Hepatic stellate cell (primary cell): ENCODE measurements at regions not wholly inside any gene's neighbourhood (a gene's known extent, or its start where the extent isn't known, plus 50 kb on each side); places are given as distances from the start of the nearest gene placed in this dataset.
A peak's percentile ranks its signal among the peaks of the same experiment; 100 is the strongest.
"Not testable (repeated sequence)": the region's sequence is repeated elsewhere in the genome, so short reads cannot be mapped to it uniquely, and the experiment has no call there.

Source experiments
- DNase-seq: peaks from one replicate; pipeline ENCODE4 v3.0.0; 2011; ENCODE audit warnings: low spot score

DNA sequence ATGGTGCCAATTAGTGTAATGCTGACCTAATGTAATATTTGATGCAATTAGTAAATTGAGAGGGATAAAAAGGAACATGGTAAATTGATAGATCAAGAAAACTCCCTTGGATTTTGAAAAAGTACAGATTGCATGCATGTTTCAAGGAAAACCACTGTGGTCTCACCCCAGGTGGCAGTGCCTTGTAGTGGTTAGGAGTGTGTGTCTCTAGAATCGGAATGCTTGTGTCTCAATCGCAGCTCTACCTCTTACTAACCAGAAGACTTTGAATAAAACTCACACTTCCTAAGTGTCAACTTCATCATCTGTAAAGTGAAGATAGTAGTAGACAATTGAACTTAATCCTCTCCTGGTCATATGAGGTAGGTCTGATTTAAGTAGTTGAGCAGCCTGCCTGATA is 128.9 kb upstream of the GOT2 start:
- no peak for DNase-seq

DNA sequence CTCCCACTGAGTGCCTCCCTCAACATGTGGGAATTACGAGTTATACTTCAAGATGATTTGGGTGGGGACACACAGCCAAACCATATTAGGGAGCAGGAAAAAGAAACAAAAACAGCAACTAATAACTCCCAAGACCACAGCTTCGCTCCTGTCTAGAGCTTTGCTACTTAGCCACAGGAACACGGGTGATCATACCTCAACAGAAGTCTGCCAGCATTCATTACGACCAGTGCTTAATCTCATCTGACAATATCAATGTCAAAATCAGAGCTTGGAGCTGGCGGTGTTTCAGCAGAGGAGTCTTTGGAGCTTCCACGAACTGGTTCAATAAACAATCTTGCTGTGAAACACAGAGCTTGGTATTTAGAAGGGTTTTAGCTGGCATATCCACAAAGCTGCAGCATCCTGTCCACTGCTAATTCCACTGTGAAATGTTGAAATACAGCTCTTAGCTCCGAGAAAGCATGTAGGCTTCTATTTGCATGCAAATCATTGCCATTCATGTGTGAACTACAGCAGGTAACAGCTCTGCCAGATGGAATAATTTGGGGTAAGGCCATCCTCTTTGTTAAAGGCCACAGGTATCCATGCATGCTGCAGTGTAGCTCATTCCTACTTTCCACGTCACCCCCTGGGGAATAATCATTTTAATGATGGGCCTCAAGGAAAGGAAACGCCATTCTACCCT is 128.4 kb upstream of the GOT2 start:
- no peak for DNase-seq

GRCh38 chr16:58859958-58860669 is 126.0 kb upstream of the GOT2 start:
- DNase-seq, result no peak

DNA sequence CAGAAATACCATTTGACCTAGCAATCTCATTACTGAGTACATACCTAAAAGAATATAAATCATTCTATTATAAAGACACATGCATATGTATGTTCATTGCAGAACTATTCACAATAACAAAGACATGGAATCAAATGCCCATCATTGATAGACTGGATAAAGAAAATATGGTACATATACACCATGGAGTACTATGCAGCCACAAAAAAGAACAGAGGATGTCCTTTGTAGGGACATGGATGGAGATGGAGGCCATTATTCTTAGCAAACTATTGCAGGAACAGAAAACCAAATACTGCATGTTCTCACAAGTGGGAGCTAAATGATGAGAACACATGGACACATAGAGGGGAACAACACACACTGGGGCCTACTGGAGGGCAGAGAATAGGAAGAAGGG is 124.5 kb upstream of the GOT2 start:
- not testable (repeated sequence) for DNase-seq

GRCh38 chr16:58855291-58855863 is 121.3 kb upstream of the GOT2 start:
- DNase-seq, result no peak

DNA sequence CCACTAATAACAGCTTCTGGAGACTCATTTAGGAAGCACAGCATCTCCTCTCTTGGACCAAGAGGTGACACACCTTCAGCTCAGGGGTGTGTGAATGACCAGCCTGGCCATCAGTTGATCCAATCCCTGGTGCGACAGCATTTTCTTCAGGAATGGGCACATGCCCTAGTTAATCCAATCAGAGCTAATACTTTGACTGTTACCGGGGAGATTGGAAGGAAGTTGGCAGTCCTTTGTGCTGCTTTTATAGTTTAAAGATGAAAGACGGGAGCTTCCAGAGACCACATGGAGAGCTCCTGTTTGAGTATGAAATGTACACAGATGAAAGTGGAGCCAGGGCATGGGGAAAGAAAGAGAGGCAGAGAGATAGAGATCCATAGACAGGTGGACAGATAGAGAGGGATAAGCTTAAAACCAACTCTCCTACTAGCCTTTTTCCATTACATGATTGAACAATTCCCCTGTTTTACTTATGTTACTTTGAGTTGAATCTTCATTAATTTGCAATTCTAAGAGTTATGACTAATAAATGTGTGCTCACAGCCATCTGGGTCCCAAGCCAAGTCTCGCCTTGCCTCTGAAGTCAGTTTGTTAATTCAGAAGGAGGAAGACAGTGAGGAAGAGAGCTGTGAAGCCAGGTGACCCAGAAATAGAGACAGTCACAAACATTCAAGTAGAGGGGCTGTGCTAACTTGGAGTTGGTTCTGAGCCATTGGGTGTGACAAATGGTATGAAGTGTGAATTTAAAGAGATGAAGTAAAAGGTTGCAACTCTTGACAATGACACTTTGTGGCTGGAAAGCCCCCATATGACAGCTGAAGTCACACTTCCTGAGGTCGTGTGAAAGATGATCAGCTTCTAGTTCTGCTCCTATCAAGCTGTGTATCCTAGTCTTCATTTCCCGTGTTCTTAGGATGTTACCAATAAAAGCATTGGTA is 120.0 kb upstream of the GOT2 start:
- no peak for DNase-seq

DNA sequence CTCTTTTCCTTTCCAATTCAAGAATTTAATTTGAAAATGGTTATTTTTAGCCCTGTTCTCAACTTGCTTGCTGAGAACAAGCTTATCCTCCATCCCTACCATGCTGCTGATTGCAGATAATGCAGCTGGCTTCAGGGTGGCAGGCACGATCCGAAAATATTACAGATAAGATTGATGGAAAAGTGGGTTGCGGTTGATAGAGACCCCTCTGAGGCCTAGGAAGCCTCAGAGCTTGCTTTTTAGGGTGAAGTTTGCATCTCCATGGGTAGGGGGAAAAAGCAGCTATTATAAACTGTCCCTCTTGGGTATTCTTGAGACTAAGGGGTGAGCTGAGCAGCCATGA is 116.5 kb upstream of the GOT2 start:
- DNase-seq, result no peak

DNA sequence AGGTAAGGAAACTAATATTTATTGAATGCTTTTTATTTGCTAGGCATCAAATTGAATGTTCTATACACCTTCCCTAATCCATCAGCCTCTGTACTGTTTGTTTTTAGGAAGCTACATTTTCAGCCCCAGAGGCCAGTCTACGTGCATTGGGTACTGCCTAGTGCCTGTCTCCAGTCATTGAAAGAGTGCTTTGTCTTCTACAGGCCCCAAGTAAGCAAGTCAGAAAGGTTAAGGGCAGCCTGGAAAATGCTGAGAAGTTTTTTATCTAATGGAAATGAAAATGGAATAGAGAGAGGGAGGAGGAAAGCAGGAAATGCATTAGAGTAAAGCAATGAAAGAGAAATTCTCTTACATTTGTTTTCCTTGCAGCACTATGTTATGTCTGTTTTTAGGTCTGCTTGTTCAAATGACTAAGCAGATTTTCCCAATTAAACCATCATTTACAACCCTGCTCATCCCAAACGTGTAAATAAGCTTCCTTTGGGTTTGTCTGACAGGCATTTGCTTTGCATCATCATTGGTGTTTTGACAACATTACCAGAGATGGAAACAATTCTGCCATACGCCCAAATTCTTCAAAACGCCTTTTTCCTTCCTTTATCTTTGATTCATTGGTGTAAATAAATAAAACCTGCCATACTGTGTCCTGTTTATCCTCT is 116.0 kb upstream of the GOT2 start:
- DNase-seq, result no peak

DNA sequence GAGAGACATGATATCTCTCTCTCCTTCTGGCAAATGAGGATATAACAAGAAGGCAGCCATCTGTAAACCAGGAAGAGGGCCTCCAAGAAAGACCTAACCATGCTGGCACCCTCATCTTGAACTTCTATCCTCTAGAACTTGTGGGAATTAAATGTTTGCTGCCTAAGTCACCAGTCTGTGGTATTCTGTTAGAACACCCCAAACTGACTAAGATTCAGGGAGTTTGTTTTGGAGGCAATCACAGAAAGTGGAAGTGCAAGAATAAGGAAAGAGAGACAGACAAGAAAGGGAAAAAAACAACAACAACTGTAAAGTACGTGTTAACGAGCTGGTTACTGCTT is 114.5 kb upstream of the GOT2 start:
- DNase-seq, result no peak

- no peak for DNase-seq
Measured at GRCh38 chr16:58847902-58848661, 114.0 kb upstream of the GOT2 start.

DNA sequence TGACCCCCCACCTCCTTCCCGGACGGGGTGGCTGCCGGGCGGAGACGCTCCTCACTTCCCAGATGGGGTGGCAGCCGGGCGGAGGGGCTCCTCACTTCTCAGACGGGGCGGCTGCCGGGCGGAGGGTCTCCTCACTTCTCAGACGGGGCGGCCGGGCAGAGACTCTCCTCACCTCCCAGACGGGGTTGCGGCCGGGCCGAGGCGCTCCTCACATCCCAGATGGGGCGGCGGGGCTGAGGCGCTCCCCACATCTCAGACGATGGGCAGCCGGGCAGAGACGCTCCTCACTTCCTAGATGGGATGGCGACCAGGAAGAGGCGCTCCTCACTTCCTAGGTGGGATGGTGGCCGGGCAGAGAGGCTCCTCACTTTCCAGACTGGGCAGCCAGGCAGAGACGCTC is 112.1 kb upstream of the GOT2 start:
- not testable (repeated sequence) for DNase-seq

DNA sequence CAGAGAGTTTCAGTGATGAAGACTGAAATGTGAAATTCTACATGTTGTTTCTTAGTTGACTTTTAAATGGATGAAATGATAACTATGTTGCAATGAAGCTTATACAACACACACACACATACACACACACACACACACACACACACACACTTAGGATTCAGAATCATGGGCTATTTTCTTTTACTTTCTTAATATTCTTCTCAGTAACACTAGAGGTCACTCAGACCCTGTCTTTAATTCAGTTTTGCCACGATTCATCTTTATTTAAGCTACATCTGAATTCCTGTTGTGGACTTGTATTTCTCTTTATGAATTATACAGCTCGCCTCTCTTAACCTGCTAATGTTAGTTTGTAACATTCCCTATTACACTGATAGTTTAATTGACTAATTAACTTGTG is 109.6 kb upstream of the GOT2 start:
- DNase-seq, result peak; percentile 3

- no peak for DNase-seq
Measured at GRCh38 chr16:58842746-58843145, 108.6 kb upstream of the GOT2 start.

GRCh38 chr16:58842156-58842555 is 108.0 kb upstream of the GOT2 start:
- DNase-seq, result no peak

DNA sequence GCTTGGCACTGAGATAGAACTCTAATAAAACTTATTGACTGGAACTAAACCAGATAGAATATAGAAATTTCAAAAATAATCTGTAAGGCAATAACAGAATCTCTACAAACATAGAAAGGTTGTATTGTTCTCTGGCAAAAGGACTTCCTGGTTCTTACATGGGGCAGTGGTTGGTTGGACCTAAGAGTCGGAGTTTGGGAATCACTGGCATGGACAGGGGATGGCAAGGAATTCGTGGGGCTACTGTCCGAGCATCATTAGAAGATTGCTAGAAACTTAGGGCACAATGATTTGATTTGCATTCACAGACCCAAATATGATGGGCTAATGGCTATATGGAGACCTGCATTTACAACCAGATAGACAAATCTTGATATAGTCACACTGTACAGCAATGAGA is 103.8 kb upstream of the GOT2 start:
- DNase-seq, result no peak

- no peak for DNase-seq
Measured at GRCh38 chr16:58836427-58836826, 102.3 kb upstream of the GOT2 start.

DNA sequence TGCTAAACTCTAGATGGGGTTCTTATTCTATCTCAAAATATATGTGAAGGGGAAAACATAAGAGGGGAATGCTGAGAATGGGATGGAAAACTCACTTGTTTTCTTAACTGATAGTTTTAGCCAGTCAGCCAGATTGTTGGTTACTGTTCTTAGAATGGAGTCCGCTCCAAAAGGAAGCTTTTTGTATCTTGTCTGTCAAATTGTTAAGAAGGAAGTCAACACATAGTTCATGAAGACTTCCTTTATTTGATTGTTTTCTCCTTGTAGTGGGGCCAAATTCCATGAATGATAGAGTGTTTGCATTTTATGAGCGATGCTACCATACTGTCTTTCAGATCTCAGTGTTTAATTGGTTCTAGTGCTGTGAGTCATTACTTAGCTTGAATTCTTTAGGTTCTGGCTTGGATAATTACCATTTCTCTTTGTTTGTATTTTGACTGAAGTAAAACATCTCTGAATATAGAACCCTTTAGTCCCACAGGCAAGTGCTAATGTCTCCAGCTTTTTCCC is 98.3 kb upstream of the GOT2 start:
- no peak for DNase-seq

GRCh38 chr16:58831386-58831785 is 97.3 kb upstream of the GOT2 start:
- no peak for DNase-seq

DNA sequence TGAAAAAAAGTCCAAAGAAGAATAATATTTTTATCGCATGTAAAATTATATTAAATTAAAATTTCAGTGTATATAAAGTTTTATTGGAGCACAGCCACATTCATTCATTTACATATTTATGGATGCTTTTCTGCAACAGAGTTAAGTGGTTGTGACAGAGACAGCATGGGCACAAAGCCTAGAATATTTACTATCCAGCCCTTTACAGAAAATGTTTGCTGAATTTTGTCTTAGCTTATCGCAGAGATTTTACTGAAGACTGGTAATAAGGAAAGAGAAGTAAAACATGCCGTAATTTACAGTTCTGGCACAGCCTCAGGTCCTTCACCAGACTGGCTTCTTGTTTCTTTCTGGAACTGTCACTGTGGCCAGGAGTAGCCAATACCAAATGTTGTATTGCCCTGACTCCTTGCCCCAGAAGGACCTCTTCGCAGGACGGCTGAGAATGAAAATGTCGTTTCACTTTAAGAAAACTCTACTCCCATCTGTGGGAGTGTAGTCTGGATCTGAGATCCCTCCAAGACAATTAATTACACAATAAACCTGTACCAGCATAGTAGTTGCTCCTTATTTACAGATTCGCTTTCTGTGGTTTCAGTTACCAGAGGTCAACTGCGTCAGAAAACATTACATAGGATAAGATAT is 94.9 kb upstream of the GOT2 start:
- no peak for DNase-seq

- no peak for DNase-seq
Measured at GRCh38 chr16:58824201-58824600, 90.1 kb upstream of the GOT2 start.

DNA sequence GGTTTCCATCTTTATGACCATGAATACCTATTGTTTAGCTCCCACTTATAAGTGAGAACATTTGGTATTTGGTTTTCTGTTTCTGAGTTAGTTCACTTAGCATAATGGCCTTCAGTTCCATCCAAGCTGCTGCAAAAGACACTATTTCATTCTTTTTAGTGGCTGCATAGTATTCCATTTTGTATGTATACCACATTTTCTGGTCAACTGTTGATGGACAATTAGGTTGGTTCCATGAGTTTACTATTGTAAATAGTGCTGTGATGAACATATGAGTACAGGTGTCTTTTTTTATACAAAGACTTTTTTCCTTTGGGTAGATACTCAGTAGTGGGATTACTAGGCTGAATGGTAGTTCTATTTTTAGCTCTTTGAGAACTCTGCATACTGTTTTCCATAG is 87.8 kb upstream of the GOT2 start:
- DNase-seq, result no peak
